ENCODE measurements at regions not wholly inside any gene's neighbourhood (a gene's known extent, or its start where the extent isn't known, plus 50 kb on each side); places are given as distances from the start of the nearest gene placed in this dataset.

DNA sequence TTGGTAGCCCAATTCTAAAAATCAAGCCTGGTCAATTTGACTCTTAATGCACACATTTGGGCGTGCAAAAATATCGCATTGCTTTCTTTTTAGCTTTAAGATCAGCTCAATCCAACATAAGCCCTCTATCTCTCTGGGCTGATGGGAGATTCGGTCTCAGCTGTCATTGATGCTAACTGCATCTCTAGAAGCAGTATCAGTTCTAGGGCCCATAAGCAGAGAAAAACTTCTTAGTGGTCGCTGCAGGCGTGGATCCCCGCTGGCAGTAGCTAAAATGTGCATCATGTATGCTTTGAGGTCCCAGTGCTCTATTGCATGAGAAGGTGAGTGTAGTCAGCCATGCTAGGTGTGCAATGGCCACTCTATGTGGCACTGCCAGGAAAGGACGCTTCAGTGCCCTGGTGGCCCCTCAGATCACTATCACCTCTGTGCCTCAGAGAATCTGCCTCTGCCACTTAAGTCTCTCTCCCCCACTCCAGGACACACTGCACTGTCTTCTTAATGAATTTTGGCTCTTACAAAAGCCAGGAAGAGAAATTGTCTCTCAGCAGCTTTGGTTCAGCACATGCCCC lies 79.7 kb upstream of the GADD45A start:
- H3K14ac ChIP-seq (ENCODE audit: insufficient read depth, low read length): no peak overlapping the region
- no peaks in the 10 kb centered on the region for H3K9me3 ChIP-seq (ENCODE audit: control insufficient read depth, low read depth, low read length)
- H2AFZ ChIP-seq (ENCODE audit: low read length): no peak overlapping the region
- H2BK12ac ChIP-seq (ENCODE audit: insufficient read length, low read depth, low read length): no peak overlapping the region
- DNase-seq: no peak
- no peak overlapping the region for H3K9ac ChIP-seq (ENCODE audit: extremely low read depth, insufficient read length, low read length)
- no peak overlapping the region for H2BK5ac ChIP-seq (ENCODE audit: insufficient read length, low read length)
- no peak overlapping the region for H4K8ac ChIP-seq (replicated peaks; ENCODE audit: insufficient read length, low read depth, low read length)
- H3K4ac ChIP-seq (ENCODE audit: low read depth, low read length): no peak overlapping the region
- no peaks in the 10 kb centered on the region for H3K23me2 ChIP-seq (ENCODE audit: insufficient read length, low read depth, low read length, poor library complexity, severe bottlenecking)
- no peak overlapping the region for H3T11ph ChIP-seq (ENCODE audit: low read length)
- no peaks in the 10 kb centered on the region for H3K9me3 Mint-ChIP-seq
- no peaks in the 10 kb centered on the region for H4K20me1 ChIP-seq (ENCODE audit: control insufficient read depth, insufficient read depth, insufficient read length)
- H3K56ac ChIP-seq (ENCODE audit: insufficient read length, low read depth, low read length): no peak overlapping the region
- no peaks in the 10 kb centered on the region; the same call in 1 of the 2 replicates for H3K4me1 ChIP-seq (ENCODE audit: insufficient read depth, low read length)
- H3K27me3 Mint-ChIP-seq (ENCODE audit: low read depth): no peaks in the 10 kb centered on the region
- no peak overlapping the region for H3K27ac ChIP-seq (ENCODE audit: insufficient read length, low read depth, low read length)
- no peaks in the 10 kb centered on the region for H3K79me1 ChIP-seq (ENCODE audit: insufficient read depth, low read depth, low read length, poor library complexity, severe bottlenecking)
- H4K91ac ChIP-seq (ENCODE audit: insufficient read length, low read depth, low read length): no peak overlapping the region
- no peaks in the 10 kb centered on the region for H3K79me2 ChIP-seq (ENCODE audit: insufficient read depth, low read length)
- no peak overlapping the region for H3K18ac ChIP-seq (ENCODE audit: insufficient read length, low read depth, low read length)
- no peak overlapping the region for H2AK5ac ChIP-seq (ENCODE audit: insufficient read length, low read length)
- WGBS (ENCODE audit: extremely low coverage, insufficient read length, low lambda C conversion rate): no CpG with 5 or more reads among the region's 7 CpGs
- H3K4me3 Mint-ChIP-seq: no peak overlapping the region
- H2BK20ac ChIP-seq (ENCODE audit: low read depth, low read length, poor library complexity, severe bottlenecking): no peak overlapping the region
- H4K5ac ChIP-seq (ENCODE audit: insufficient read length, low read depth, low read length): no peak overlapping the region
- H3K27me3 ChIP-seq (ENCODE audit: insufficient read depth, low read length): no peaks in the 10 kb centered on the region
- H3K27ac Mint-ChIP-seq: no peak overlapping the region
- H3K36me3 Mint-ChIP-seq (ENCODE audit: insufficient read depth in 1 of 3, low read depth in 3 of 3): peaks cover 0 to 5% (median 2%) of the 10 kb centered on the region in 3 experiments; a peak in 1 of 7 replicates
- H2BK15ac ChIP-seq (ENCODE audit: low read depth, low read length): no peak overlapping the region
- no peak overlapping the region for H3K23ac ChIP-seq (ENCODE audit: insufficient read length, low read depth, low read length)
- no peak overlapping the region for H2BK120ac ChIP-seq (ENCODE audit: low read depth, low read length, poor library complexity, severe bottlenecking)
- peaks cover 27 to 29% of the 10 kb centered on the region in 2 experiments for H3K4me1 Mint-ChIP-seq
- TF ChIP-seq, protein P1, sequence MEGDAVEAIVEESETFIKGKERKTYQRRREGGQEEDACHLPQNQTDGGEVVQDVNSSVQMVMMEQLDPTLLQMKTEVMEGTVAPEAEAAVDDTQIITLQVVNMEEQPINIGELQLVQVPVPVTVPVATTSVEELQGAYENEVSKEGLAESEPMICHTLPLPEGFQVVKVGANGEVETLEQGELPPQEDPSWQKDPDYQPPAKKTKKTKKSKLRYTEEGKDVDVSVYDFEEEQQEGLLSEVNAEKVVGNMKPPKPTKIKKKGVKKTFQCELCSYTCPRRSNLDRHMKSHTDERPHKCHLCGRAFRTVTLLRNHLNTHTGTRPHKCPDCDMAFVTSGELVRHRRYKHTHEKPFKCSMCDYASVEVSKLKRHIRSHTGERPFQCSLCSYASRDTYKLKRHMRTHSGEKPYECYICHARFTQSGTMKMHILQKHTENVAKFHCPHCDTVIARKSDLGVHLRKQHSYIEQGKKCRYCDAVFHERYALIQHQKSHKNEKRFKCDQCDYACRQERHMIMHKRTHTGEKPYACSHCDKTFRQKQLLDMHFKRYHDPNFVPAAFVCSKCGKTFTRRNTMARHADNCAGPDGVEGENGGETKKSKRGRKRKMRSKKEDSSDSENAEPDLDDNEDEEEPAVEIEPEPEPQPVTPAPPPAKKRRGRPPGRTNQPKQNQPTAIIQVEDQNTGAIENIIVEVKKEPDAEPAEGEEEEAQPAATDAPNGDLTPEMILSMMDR (conservative IDR thresholded peaks at IDR 0.05): no peak
- no peak overlapping the region for H3K4me2 ChIP-seq (ENCODE audit: insufficient read depth, insufficient read length, low read length)

Data from H9 (cell line).